ENCODE measurements at regions not wholly inside any gene's neighbourhood (a gene's known extent, or its start where the extent isn't known, plus 50 kb on each side); places are given as distances from the start of the nearest gene placed in this dataset.

- H3K36me3 ChIP-seq (ENCODE audit: control insufficient read depth in 1 of 2, insufficient read depth in 2 of 2, low read length in 2 of 2) = no peaks in the 10 kb centered on the region
- H3K9ac ChIP-seq (ENCODE audit: low read depth in 1 of 2, low read length in 2 of 2) = no peak overlapping the region
- H3K9me3 ChIP-seq (ENCODE audit: control insufficient read depth in 1 of 2, low read length in 2 of 2) = peaks cover 0 to 3% of the 10 kb centered on the region in 2 donors
- no peak overlapping the region for H3K4me3 ChIP-seq (ENCODE audit: low read depth in 1 of 2, low read length in 2 of 2)
- no peaks in the 10 kb centered on the region for H3K4me1 ChIP-seq (ENCODE audit: control insufficient read depth in 1 of 2, insufficient read depth in 2 of 2, low read length in 2 of 2)
- no peaks in the 10 kb centered on the region for H3K27me3 ChIP-seq (ENCODE audit: control insufficient read depth in 1 of 2, insufficient read depth in 2 of 2, low read length in 2 of 2)
- no peak overlapping the region for H3K27ac ChIP-seq (ENCODE audit: low read depth, low read length)
Measured at GRCh38 chr7:109092268-109092667, 522.6 kb downstream of the DNAJB9 start.

- no peaks in the 10 kb centered on the region for H3K36me3 ChIP-seq (ENCODE audit: control insufficient read depth in 1 of 2, insufficient read depth in 2 of 2, low read length in 2 of 2)
- H3K4me3 ChIP-seq (ENCODE audit: low read depth in 1 of 2, low read length in 2 of 2) = no peak overlapping the region
- H3K27ac ChIP-seq (ENCODE audit: low read depth, low read length) = no peak overlapping the region
- no peaks in the 10 kb centered on the region for H3K9me3 ChIP-seq (ENCODE audit: control insufficient read depth in 1 of 2, low read length in 2 of 2)
- H3K27me3 ChIP-seq (ENCODE audit: control insufficient read depth in 1 of 2, insufficient read depth in 2 of 2, low read length in 2 of 2) = no peaks in the 10 kb centered on the region
- no peak overlapping the region for H3K9ac ChIP-seq (ENCODE audit: low read depth in 1 of 2, low read length in 2 of 2)
- H3K4me1 ChIP-seq (ENCODE audit: control insufficient read depth in 1 of 2, insufficient read depth in 2 of 2, low read length in 2 of 2) = no peaks in the 10 kb centered on the region
Measured at GRCh38 chr7:109101332-109101731, 531.7 kb downstream of the DNAJB9 start.

- Histone ChIP-seq H3K9ac (ENCODE audit: low read depth in 1 of 2, low read length in 2 of 2) (no peak overlapping the region), H3K4me3 (ENCODE audit: low read depth in 1 of 2, low read length in 2 of 2) (no peak overlapping the region), H3K9me3 (ENCODE audit: control insufficient read depth in 1 of 2, low read length in 2 of 2) (no peaks in the 10 kb centered on the region), H3K4me1 (ENCODE audit: control insufficient read depth in 1 of 2, insufficient read depth in 2 of 2, low read length in 2 of 2) (no peaks in the 10 kb centered on the region), H3K27ac (ENCODE audit: low read depth, low read length) (no peak overlapping the region), H3K36me3 (ENCODE audit: control insufficient read depth in 1 of 2, insufficient read depth in 2 of 2, low read length in 2 of 2) (no peaks in the 10 kb centered on the region), H3K27me3 (ENCODE audit: control insufficient read depth in 1 of 2, insufficient read depth in 2 of 2, low read length in 2 of 2) (no peaks in the 10 kb centered on the region)
Measured at GRCh38 chr7:109109558-109109957, 539.9 kb downstream of the DNAJB9 start.

- H3K27me3 ChIP-seq (ENCODE audit: control insufficient read depth in 1 of 2, insufficient read depth in 2 of 2, low read length in 2 of 2) = no peaks in the 10 kb centered on the region
- H3K9me3 ChIP-seq (ENCODE audit: control insufficient read depth in 1 of 2, low read length in 2 of 2) = no peaks in the 10 kb centered on the region
Measured at GRCh38 chr7:109111086-109111485, 541.4 kb downstream of the DNAJB9 start.

GRCh38 chr7:109121599-109122300 is 552.1 kb downstream of the DNAJB9 start:
- Histone ChIP-seq H3K36me3 (ENCODE audit: control insufficient read depth in 1 of 2, insufficient read depth in 2 of 2, low read length in 2 of 2) (no peaks in the 10 kb centered on the region), H3K4me3 (ENCODE audit: low read depth in 1 of 2, low read length in 2 of 2) (no peak overlapping the region), H3K9ac (ENCODE audit: low read depth in 1 of 2, low read length in 2 of 2) (no peak overlapping the region), H3K27ac (ENCODE audit: low read depth, low read length) (no peak overlapping the region), H3K9me3 (ENCODE audit: control insufficient read depth in 1 of 2, low read length in 2 of 2) (no peaks in the 10 kb centered on the region), H3K4me1 (ENCODE audit: control insufficient read depth in 1 of 2, insufficient read depth in 2 of 2, low read length in 2 of 2) (no peaks in the 10 kb centered on the region), H3K27me3 (ENCODE audit: control insufficient read depth in 1 of 2, insufficient read depth in 2 of 2, low read length in 2 of 2) (no peaks in the 10 kb centered on the region)

More at GRCh38 chr7:109111086-109111485, 541.4 kb downstream of the DNAJB9 start:
- Histone ChIP-seq H3K4me3 (ENCODE audit: low read depth in 1 of 2, low read length in 2 of 2) (no peak overlapping the region), H3K27ac (ENCODE audit: low read depth, low read length) (no peak overlapping the region), H3K9ac (ENCODE audit: low read depth in 1 of 2, low read length in 2 of 2) (no peak overlapping the region), H3K36me3 (ENCODE audit: control insufficient read depth in 1 of 2, insufficient read depth in 2 of 2, low read length in 2 of 2) (no peaks in the 10 kb centered on the region), H3K4me1 (ENCODE audit: control insufficient read depth in 1 of 2, insufficient read depth in 2 of 2, low read length in 2 of 2) (no peaks in the 10 kb centered on the region)

GRCh38 chr7:109125001-109125400 is 555.3 kb downstream of the DNAJB9 start:
- Histone ChIP-seq H3K4me3 (ENCODE audit: low read depth in 1 of 2, low read length in 2 of 2) (no peak overlapping the region), H3K9ac (ENCODE audit: low read depth in 1 of 2, low read length in 2 of 2) (no peak overlapping the region), H3K4me1 (ENCODE audit: control insufficient read depth in 1 of 2, insufficient read depth in 2 of 2, low read length in 2 of 2) (no peaks in the 10 kb centered on the region), H3K27ac (ENCODE audit: low read depth, low read length) (no peak overlapping the region), H3K9me3 (ENCODE audit: control insufficient read depth in 1 of 2, low read length in 2 of 2) (peaks cover 2 to 4% of the 10 kb centered on the region in 2 donors), H3K36me3 (ENCODE audit: control insufficient read depth in 1 of 2, insufficient read depth in 2 of 2, low read length in 2 of 2) (no peaks in the 10 kb centered on the region), H3K27me3 (ENCODE audit: control insufficient read depth in 1 of 2, insufficient read depth in 2 of 2, low read length in 2 of 2) (no peaks in the 10 kb centered on the region)

- H3K9ac ChIP-seq (ENCODE audit: low read depth in 1 of 2, low read length in 2 of 2) = no peak overlapping the region
- H3K27me3 ChIP-seq (ENCODE audit: control insufficient read depth in 1 of 2, insufficient read depth in 2 of 2, low read length in 2 of 2) = no peaks in the 10 kb centered on the region
- H3K4me3 ChIP-seq (ENCODE audit: low read depth in 1 of 2, low read length in 2 of 2) = no peak overlapping the region
- no peaks in the 10 kb centered on the region for H3K4me1 ChIP-seq (ENCODE audit: control insufficient read depth in 1 of 2, insufficient read depth in 2 of 2, low read length in 2 of 2)
- peaks cover 2 to 4% of the 10 kb centered on the region in 2 donors for H3K9me3 ChIP-seq (ENCODE audit: control insufficient read depth in 1 of 2, low read length in 2 of 2)
- no peaks in the 10 kb centered on the region for H3K36me3 ChIP-seq (ENCODE audit: control insufficient read depth in 1 of 2, insufficient read depth in 2 of 2, low read length in 2 of 2)
- no peak overlapping the region for H3K27ac ChIP-seq (ENCODE audit: low read depth, low read length)
Measured at GRCh38 chr7:109126404-109127050, 556.9 kb downstream of the DNAJB9 start.

GRCh38 chr7:109127145-109127544 is 557.5 kb downstream of the DNAJB9 start:
- Histone ChIP-seq H3K27me3 (ENCODE audit: control insufficient read depth in 1 of 2, insufficient read depth in 2 of 2, low read length in 2 of 2) (no peaks in the 10 kb centered on the region), H3K9ac (ENCODE audit: low read depth in 1 of 2, low read length in 2 of 2) (no peak overlapping the region), H3K36me3 (ENCODE audit: control insufficient read depth in 1 of 2, insufficient read depth in 2 of 2, low read length in 2 of 2) (no peaks in the 10 kb centered on the region), H3K27ac (ENCODE audit: low read depth, low read length) (no peak overlapping the region), H3K9me3 (ENCODE audit: control insufficient read depth in 1 of 2, low read length in 2 of 2) (peaks cover 2 to 4% of the 10 kb centered on the region in 2 donors), H3K4me1 (ENCODE audit: control insufficient read depth in 1 of 2, insufficient read depth in 2 of 2, low read length in 2 of 2) (no peaks in the 10 kb centered on the region), H3K4me3 (ENCODE audit: low read depth in 1 of 2, low read length in 2 of 2) (no peak overlapping the region)

GRCh38 chr7:109131141-109131540 is 561.5 kb downstream of the DNAJB9 start:
- no peaks in the 10 kb centered on the region for H3K27me3 ChIP-seq (ENCODE audit: control insufficient read depth in 1 of 2, insufficient read depth in 2 of 2, low read length in 2 of 2)
- H3K4me1 ChIP-seq (ENCODE audit: control insufficient read depth in 1 of 2, insufficient read depth in 2 of 2, low read length in 2 of 2) = no peaks in the 10 kb centered on the region
- no peak overlapping the region for H3K27ac ChIP-seq (ENCODE audit: low read depth, low read length)
- no peak overlapping the region for H3K9ac ChIP-seq (ENCODE audit: low read depth in 1 of 2, low read length in 2 of 2)
- H3K36me3 ChIP-seq (ENCODE audit: control insufficient read depth in 1 of 2, insufficient read depth in 2 of 2, low read length in 2 of 2) = no peaks in the 10 kb centered on the region
- peaks cover 12 to 27% of the 10 kb centered on the region in 2 donors for H3K9me3 ChIP-seq (ENCODE audit: control insufficient read depth in 1 of 2, low read length in 2 of 2)
- no peak overlapping the region for H3K4me3 ChIP-seq (ENCODE audit: low read depth in 1 of 2, low read length in 2 of 2)

GRCh38 chr7:109136893-109137292 is 567.2 kb downstream of the DNAJB9 start:
- Histone ChIP-seq H3K36me3 (ENCODE audit: control insufficient read depth in 1 of 2, insufficient read depth in 2 of 2, low read length in 2 of 2) (no peaks in the 10 kb centered on the region), H3K27me3 (ENCODE audit: control insufficient read depth in 1 of 2, insufficient read depth in 2 of 2, low read length in 2 of 2) (no peaks in the 10 kb centered on the region), H3K4me3 (ENCODE audit: low read depth in 1 of 2, low read length in 2 of 2) (no peak overlapping the region), H3K4me1 (ENCODE audit: control insufficient read depth in 1 of 2, insufficient read depth in 2 of 2, low read length in 2 of 2) (no peaks in the 10 kb centered on the region), H3K9me3 (ENCODE audit: control insufficient read depth in 1 of 2, low read length in 2 of 2) (peaks cover 10 to 22% of the 10 kb centered on the region in 2 donors), H3K9ac (ENCODE audit: low read depth in 1 of 2, low read length in 2 of 2) (no peak overlapping the region), H3K27ac (ENCODE audit: low read depth, low read length) (no peak overlapping the region)

Measured in duodenal mucosa (tissue), 2 donors.